Nephron progenitor cell (in vitro differentiated cells): ENCODE measurements at regions not wholly inside any gene's neighbourhood (a gene's known extent, or its start where the extent isn't known, plus 50 kb on each side); places are given as distances from the start of the nearest gene placed in this dataset.

ENCODE experiments used
- DNase-seq: peaks from one replicate; pipeline ENCODE4 v3.0.0; 2021
- H3K27ac Mint-ChIP-seq: 2 replicates; pipeline ENCODE4 v1.8.0; 2021; ENCODE audit warnings: mild to moderate bottlenecking, moderate library complexity, mixed read lengths
- H3K27me3 Mint-ChIP-seq: 2 replicates; pipeline ENCODE4 v1.8.0; 2021; ENCODE audit warnings: mild to moderate bottlenecking, low read depth, mixed read lengths; ENCODE audit not compliant: poor library complexity
- H3K36me3 Mint-ChIP-seq: 2 replicates; pipeline ENCODE4 v1.8.0; 2021; ENCODE audit warnings: low read depth, mixed read lengths
- H3K4me1 Mint-ChIP-seq: 2 replicates; pipeline ENCODE4 v1.8.0; 2021; ENCODE audit warnings: mixed read lengths
- H3K4me3 Mint-ChIP-seq: 2 replicates; pipeline ENCODE4 v1.8.0; 2021; ENCODE audit warnings: mild to moderate bottlenecking, moderate library complexity, mixed read lengths
- H3K9me3 Mint-ChIP-seq: 2 replicates; pipeline ENCODE4 v1.8.0; 2021; ENCODE audit warnings: mild to moderate bottlenecking, moderate library complexity, mixed read lengths
- CTCF ChIP-seq: fragments of 200-600 bp; sonication (generic); IDR thresholded peaks from 2 replicates; pipeline ENCODE4 v1.5.0; 2021; ENCODE audit warnings: antibody characterized with exemption

- TF ChIP-seq CTCF, result no peak
- Mint-ChIP-seq H3K27me3 (no peaks in the 10 kb centered on the region), H3K27ac (no peak overlapping the region), H3K4me1 (no peaks in the 10 kb centered on the region), H3K4me3 (no peak overlapping the region), H3K36me3 (no peaks in the 10 kb centered on the region), H3K9me3 (no peaks in the 10 kb centered on the region)
- DNase-seq, result no peak
These were observed 269.2 kb upstream of the GOLIM4 start for GRCh38 chr3:168364967-168365366.

- TF ChIP-seq CTCF, result no peak
- no peak for DNase-seq
- Mint-ChIP-seq H3K27ac (no peak overlapping the region), H3K4me1 (no peaks in the 10 kb centered on the region), H3K9me3 (no peaks in the 10 kb centered on the region), H3K4me3 (no peak overlapping the region), H3K27me3 (no peaks in the 10 kb centered on the region), H3K36me3 (no peaks in the 10 kb centered on the region)
These were observed 267.0 kb upstream of the GOLIM4 start for GRCh38 chr3:168362661-168363247.

- no peak for TF ChIP-seq CTCF
These were observed 266.4 kb upstream of the GOLIM4 start for GRCh38 chr3:168362156-168362555.

GRCh38 chr3:168360993-168361392, 265.3 kb upstream of the GOLIM4 start:
- DNase-seq, result no peak
- Mint-ChIP-seq H3K9me3 (no peaks in the 10 kb centered on the region), H3K27me3 (no peaks in the 10 kb centered on the region), H3K4me1 (no peaks in the 10 kb centered on the region), H3K36me3 (no peaks in the 10 kb centered on the region), H3K4me3 (no peak overlapping the region), H3K27ac (no peak overlapping the region)
- no peak for TF ChIP-seq CTCF

More at GRCh38 chr3:168362156-168362555, 266.4 kb upstream of the GOLIM4 start:
- no peak overlapping the region for H3K27ac Mint-ChIP-seq
- no peaks in the 10 kb centered on the region for H3K9me3 Mint-ChIP-seq
- H3K4me1 Mint-ChIP-seq, result no peaks in the 10 kb centered on the region
- no peaks in the 10 kb centered on the region for H3K36me3 Mint-ChIP-seq
- H3K27me3 Mint-ChIP-seq, result no peaks in the 10 kb centered on the region
- no peak for DNase-seq
- H3K4me3 Mint-ChIP-seq, result no peak overlapping the region

GRCh38 chr3:168342946-168343850, 247.5 kb upstream of the GOLIM4 start:
- no peak overlapping the region for H3K4me3 Mint-ChIP-seq
- peaks cover 41% of the 10 kb centered on the region for H3K4me1 Mint-ChIP-seq
- no peak for TF ChIP-seq CTCF
- no peaks in the 10 kb centered on the region for H3K9me3 Mint-ChIP-seq
- H3K27ac Mint-ChIP-seq, result peak overlapping the region; percentile 86
- no peak for DNase-seq
- no peaks in the 10 kb centered on the region for H3K36me3 Mint-ChIP-seq
- H3K27me3 Mint-ChIP-seq, result no peaks in the 10 kb centered on the region
